Adrenal gland (tissue), 9 donors: ENCODE measurements at regions not wholly inside any gene's neighbourhood (a gene's known extent, or its start where the extent isn't known, plus 50 kb on each side); places are given as distances from the start of the nearest gene placed in this dataset.

Experiments used
- DNase-seq, 7 donors: peaks; one replicate each; pipeline ENCODE4 v3.0.0-alpha.2; 2019 to 2020
- H3K27ac ChIP-seq, 5 donors: fragments of 200-600 bp; sonication (generic) in 4 of 5; 1 replicate in 3 of 5; 2 replicates in 2 of 5; pipeline versions ENCODE4 v1.5.1 to v1.8.0; 2016 to 2020; ENCODE audit warnings: mild to moderate bottlenecking in 1 of 5
- H3K27me3 ChIP-seq: fragments of 200-600 bp; 2 replicates; pipeline ENCODE4 v1.8.0; 2021
- H3K36me3 ChIP-seq, 2 donors: fragments of 200-600 bp; replicated peaks in 1 of 2; 1 replicate in 1 of 2; 2 replicates in 1 of 2; pipeline versions ENCODE4 v1.5.1 to v1.8.0; 2018 to 2022
- H3K4me1 ChIP-seq, 2 donors: fragments of 200-600 bp; replicated peaks in 1 of 2; 1 replicate in 1 of 2; 2 replicates in 1 of 2; pipeline versions ENCODE4 v1.5.1 to v1.8.0; 2018 to 2021
- H3K4me3 ChIP-seq, 4 donors: fragments of 200-600 bp; sonication (generic) in 3 of 4; one replicate each; pipeline ENCODE4 v1.5.1; 2016 to 2018
- H3K9me3 ChIP-seq, 3 donors: fragments of 200-600 bp; sonication (generic) in 1 of 3; replicated peaks in 1 of 3; 1 replicate in 2 of 3; 2 replicates in 1 of 3; pipeline versions ENCODE4 v1.5.1 to v1.8.0; 2016 to 2021
- CTCF ChIP-seq, 6 experiments: fragments of 450-650 bp in 4 of 6; fragments of 200-600 bp in 2 of 6; sonication (generic) in 1 of 6; IDR thresholded peaks; 1 replicate in 5 of 6; 2 replicates in 1 of 6; pipeline versions ENCODE4 v1.5.1 to v1.8.0; 2016 to 2021; ENCODE audit warnings: antibody characterized with exemption in 6 of 6, mild to moderate bottlenecking in 2 of 6, moderate library complexity in 1 of 6
- POLR2A ChIP-seq, 2 donors: fragments of 450-650 bp; IDR thresholded peaks; one replicate each; pipeline ENCODE4 v1.6.1; 2017; ENCODE audit warnings: antibody characterized with exemption in 2 of 2, mild to moderate bottlenecking in 2 of 2, moderate library complexity in 1 of 2
- WGBS, 4 donors: extraction: QIAGEN DNeasy Blood & Tissue Kit in 2 of 4; methylation state at CpG; one replicate each; pipeline versions ENCODE4 v1.1.5 to v1.1.7; 2013 to 2017; 5-methylcytosine and 5-hydroxymethylcytosine counted together
- intact Hi-C, 2 donors: fragments of 100-400 bp; cut with DNase I; formaldehyde crosslinking; loops; one replicate each; pipeline versions ENCODE4 v1.14.1 to v1.15.0; 2022 to 2023
- donor health status: healthy with polysubstance abuse.
- donor health status: Bipolar disorder and iron deficiency.
- donor health status: DM: yes; HTN: yes; CAD: no.
- donor health status: DM: no; HTN: no; CAD: no.
- donor health status: DM: no; HTN: no; CAD: no.

DNA sequence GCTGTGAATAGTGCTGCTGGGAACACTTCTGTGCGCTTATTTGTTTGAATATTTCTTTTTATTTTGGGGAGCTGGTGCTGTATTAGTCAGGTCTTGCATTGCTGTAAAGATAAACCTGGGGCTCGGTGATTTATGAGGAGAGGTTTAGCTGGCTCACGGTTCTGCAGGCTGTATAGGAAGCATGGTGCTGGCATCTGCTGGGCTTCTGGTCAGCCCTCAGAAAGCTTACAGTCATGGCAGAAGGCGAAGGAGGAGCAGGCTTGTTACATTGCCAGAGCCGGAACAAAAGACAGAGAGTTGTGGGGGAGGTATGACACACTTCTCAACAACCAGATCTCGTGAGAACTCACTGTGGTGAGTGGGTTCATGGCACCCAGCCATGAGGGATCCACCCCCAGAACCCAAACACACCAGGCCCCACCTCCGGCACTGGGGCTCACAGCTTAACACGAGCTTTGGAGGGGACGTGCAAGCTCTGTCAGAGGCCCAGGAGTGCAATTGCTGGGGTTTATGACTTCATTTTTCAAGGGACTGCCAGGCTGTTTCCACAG, 68.8 kb upstream of the GATA5 start:
- Histone ChIP-seq H3K4me3 (no peak overlapping the region), H3K4me1 (no peaks in the 10 kb centered on the region), H3K27ac (no peak overlapping the region), H3K27me3 (peaks cover 8% of the 10 kb centered on the region), H3K9me3 (no peaks in the 10 kb centered on the region), H3K36me3 (no peaks in the 10 kb centered on the region)
- WGBS, 4 donors, result 89 to 95% (median 91%) methylated on average over 9 of the region's 9 CpGs
- intact Hi-C loops, result no loop called here
- TF ChIP-seq CTCF (IDR thresholded peaks at IDR 0.05) (no peak), POLR2A (IDR thresholded peaks at IDR 0.05) (no peak)
- DNase-seq, result no peak

- H3K4me3 ChIP-seq, result no peak overlapping the region
- H3K27ac ChIP-seq, result no peak overlapping the region
- no peaks in the 10 kb centered on the region for H3K4me1 ChIP-seq
- H3K9me3 ChIP-seq, result no peaks in the 10 kb centered on the region
- 91 to 99% (median 94%) methylated on average over 9 to 17 of the region's 17 CpGs for WGBS, 4 donors
- intact Hi-C loops, result no loop called here
- H3K27me3 ChIP-seq, result peaks cover 15% of the 10 kb centered on the region
- no peak for TF ChIP-seq CTCF (IDR thresholded peaks at IDR 0.05)
- TF ChIP-seq POLR2A (IDR thresholded peaks at IDR 0.05), result no peak
- H3K36me3 ChIP-seq, result no peaks in the 10 kb centered on the region
- no peak for DNase-seq
Measured at GRCh38 chr20:62545271-62545670, 69.5 kb upstream of the GATA5 start.

DNA sequence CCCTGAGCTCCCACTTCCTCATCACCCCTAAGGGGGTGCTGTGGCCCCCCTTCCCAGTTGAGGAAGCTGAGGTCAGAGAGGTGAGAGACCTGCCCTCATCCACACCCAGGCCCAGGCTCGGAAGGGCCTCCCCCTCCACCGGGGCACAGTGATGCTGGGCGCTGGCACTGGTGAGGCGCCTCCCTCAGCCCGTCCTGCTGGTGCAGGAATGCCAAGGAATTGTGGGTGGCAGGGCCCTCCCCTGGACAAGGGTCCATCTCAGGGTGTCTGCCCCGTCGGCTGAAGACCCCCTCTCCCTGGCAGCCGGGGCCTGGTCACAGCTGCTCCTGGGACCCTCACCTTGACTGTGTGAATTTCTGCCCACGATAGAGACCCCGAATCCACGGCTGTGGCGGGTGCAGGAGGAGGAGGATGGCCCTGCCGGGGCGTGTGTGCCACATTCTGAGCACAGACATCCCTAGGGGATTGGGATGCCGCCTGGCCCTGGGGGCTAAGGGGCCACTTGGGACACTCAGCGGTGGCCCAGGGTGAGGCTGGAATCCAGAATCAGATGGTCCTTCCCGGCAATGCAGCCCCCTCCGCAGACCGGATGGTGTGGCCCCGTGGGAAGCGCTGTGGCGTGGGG, 70.2 kb upstream of the GATA5 start:
- H3K36me3 ChIP-seq, result no peaks in the 10 kb centered on the region
- TF ChIP-seq POLR2A (IDR thresholded peaks at IDR 0.05) (no peak), CTCF (IDR thresholded peaks at IDR 0.05) (no peak)
- H3K9me3 ChIP-seq, result no peaks in the 10 kb centered on the region
- peaks cover 19% of the 10 kb centered on the region for H3K27me3 ChIP-seq
- H3K4me3 ChIP-seq, result no peak overlapping the region
- no peak overlapping the region for H3K27ac ChIP-seq
- no peak for DNase-seq
- WGBS, 4 donors, result 87 to 95% (median 91%) methylated on average over 5 to 22 of the region's 22 CpGs
- intact Hi-C loops, result no loop called here
- no peaks in the 10 kb centered on the region for H3K4me1 ChIP-seq

DNA sequence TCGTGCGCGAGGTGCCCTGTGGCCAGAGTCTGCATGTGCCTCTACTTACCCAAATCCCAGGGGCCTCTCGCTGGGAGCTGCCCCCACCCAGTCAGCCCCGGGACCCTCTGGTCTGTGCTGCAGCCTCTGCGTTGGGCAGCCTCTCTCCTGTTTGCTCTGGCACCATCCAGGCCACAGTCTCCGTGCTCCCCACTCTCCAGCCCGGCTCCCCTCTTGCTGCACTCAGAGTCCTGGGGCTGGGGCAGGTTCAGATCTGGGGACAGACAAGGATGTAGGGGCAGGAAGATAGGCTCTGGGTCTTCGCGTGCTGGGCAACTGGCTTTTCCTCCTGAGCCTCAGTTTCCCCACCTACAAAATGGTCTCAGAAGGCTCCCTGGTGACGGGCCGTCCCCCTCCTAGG, 70.8 kb upstream of the GATA5 start:
- WGBS, 4 donors, result 84 to 94% (median 88%) methylated on average over 12 of the region's 12 CpGs

More for the DNA sequence above, 70.8 kb upstream of the GATA5 start:
- Histone ChIP-seq H3K4me3 (no peak overlapping the region), H3K27me3 (peaks cover 21% of the 10 kb centered on the region), H3K4me1 (peaks cover 0 to 3% of the 10 kb centered on the region in 2 donors), H3K9me3 (no peaks in the 10 kb centered on the region), H3K27ac (no peak overlapping the region), H3K36me3 (no peaks in the 10 kb centered on the region)
- intact Hi-C loops, result no loop called here
- no peak for DNase-seq
- TF ChIP-seq POLR2A (IDR thresholded peaks at IDR 0.05) (no peak), CTCF (IDR thresholded peaks at IDR 0.05) (no peak)
